GM19328 (cell line): ENCODE measurements at regions not wholly inside any gene's neighbourhood (a gene's known extent, or its start where the extent isn't known, plus 50 kb on each side); places are given as distances from the start of the nearest gene placed in this dataset.

Experiments
- ATAC-seq: cut with Tn5 transposase; IDR thresholded peaks from one replicate; pipeline ENCODE4 v1.9.1; 2021; ENCODE audit warnings: mild to moderate bottlenecking, moderate library complexity; ENCODE audit not compliant: unreplicated experiment

DNA sequence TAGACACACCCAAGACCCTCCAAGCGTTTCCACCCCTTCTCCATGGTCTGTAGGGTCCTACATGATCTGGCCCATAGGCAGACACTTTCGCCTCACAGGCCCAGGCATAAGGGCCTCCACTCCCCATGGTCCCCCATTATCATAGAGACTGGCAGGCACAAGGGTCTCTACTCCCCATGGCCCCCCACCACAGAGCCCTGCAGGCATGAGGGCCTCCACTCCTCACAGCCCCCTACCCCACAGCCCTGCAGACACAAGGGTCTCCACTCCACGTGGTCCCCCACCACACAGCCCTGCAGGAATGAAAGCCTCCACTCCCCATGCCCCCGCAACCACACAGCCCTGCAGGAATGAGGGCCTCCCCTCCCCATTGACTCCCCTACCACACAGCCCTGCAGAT lies 159.7 kb upstream of the AGAP1 start:
- no peak for ATAC-seq

DNA sequence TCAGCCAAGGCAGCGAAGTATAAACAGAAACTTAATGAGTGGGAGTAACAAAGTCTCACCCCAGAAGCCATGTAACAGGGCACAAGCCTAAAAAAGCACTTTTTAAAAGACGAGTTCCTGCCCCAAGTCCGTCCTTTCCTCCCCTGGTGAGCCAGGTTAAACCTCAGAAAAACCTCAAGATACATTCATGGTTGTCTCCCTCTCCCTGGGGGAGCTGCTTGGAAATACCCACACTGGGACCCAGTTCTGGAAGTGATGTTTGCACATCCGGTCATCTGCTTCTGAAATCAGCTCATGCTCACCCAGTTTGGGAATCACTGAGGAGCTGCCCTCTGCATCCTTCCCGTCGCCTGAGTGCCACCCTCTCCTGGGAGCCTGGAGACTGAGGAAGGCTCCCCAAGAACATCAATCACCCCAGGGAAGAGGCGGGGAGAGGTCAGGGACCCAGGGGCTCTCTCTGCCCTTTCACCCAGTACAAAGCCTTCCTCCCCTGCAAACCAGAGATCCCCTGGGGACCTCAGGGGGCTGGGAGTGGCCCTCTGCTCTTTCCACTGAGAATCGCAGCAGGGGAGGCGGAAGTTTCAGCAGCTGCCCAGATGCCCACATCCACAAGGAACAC lies 150.6 kb upstream of the AGAP1 start:
- no peak for ATAC-seq

DNA sequence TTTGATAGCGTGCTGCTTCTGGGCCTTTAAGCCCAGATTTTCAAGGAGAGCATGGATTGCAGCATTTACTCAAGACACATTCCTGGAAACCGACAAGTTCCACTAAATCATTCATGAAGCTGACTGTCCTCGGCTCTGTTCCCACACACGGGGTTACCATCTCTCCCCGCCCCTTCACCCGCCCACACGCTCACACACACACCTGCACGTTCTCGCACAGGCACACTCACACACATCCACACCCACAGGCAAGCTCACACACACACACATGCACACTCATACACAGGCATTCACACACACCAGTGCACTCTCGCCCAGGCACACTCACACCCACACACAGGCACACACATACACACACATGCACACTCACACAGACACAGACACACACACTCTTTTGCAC lies 150.0 kb upstream of the AGAP1 start:
- ATAC-seq, result no peak

DNA sequence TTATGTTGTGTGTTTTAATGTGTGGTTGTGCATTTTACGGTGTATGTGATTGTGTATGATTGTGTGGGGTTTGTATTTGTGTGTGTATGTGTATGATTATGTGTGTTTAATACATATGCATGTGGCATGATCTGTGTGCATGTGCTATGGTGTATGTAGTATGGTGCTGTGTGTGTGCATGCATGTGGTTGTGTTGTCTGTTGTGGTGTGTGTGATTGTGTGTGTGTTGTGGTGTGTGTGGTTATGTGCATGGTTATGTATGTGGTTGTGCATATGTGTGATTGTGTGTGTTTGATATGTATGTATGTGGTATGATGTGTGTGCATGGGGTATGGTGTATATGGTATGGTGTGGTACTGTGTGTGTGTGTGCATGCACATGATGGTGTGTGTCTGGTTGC lies 148.1 kb upstream of the AGAP1 start:
- no peak for ATAC-seq

DNA sequence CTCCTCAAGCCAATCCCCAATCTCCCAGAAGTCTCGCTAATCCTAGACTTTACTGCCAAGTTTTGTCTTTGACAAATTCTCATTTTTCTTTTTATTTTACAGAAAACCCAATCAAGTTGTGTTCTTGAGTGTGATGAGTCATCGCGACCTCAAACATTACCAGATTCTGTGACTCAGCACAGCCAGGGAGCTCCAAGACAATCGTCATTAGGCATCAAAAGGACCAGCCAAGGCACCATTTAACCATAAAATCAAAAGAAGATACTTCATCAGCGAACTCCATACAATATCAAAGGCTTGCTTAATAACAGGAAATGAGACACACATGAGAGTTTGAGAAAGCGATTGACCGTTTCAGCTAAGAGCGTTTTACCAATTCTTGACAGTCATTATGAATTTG lies 146.2 kb upstream of the AGAP1 start:
- no peak for ATAC-seq

DNA sequence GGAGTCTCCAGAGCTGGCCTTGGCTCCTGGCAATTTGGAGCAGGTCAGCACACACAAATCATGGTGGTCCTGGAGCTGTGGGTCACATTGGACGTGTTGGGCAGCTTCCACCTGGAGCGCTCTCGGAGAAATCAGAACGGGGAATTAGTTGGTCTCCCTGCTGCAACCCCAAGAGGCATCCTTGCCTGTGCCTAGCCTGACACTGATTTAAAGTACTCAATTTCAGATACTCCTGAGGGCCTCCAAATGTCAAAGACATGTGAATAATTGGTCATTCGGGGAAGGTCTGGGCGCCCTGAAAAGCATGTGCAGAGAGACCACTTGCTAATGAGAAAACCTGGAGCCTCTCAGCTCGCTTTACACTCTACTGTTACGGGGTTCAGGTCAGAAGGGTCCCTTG lies 145.5 kb upstream of the AGAP1 start:
- ATAC-seq, result no peak

DNA sequence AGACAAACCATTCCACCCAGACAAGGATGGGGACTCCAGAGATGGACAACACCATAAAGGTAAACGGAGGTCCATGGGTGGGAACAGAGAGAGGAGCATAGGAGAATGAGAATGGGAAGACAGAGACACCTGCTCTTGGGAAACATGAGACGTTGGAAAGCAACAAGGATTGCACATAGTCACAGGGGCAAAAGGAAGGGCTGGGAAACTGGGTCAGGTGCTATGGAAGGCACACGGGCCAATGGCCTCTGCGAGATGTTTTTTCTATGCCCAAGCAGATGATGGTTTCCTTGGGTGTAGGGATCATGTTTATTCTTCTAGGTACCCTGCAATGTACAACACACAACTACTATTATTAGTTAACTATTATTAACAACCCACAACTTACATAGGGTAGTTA lies 143.6 kb upstream of the AGAP1 start:
- ATAC-seq, result no peak

DNA sequence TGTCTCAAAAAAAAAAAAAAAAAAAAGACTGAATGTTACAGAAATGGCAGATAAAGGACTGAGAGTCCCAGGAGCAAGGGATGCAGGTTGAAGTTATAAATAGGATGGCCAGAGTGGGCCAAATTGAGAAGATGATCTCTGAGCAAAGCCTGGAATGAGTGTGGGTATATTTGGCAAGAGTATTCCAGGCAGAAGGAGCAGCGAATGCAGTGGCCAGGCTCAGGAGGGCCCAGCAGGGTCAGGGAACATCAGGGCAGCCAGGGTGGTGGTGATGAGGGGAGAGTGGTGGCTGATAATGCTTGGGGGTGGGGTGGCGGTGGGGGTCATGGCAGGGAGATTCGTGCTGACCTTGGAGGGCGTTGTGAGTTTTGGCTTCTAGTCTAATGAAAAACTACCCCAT lies 141.3 kb upstream of the AGAP1 start:
- ATAC-seq, result no peak

DNA sequence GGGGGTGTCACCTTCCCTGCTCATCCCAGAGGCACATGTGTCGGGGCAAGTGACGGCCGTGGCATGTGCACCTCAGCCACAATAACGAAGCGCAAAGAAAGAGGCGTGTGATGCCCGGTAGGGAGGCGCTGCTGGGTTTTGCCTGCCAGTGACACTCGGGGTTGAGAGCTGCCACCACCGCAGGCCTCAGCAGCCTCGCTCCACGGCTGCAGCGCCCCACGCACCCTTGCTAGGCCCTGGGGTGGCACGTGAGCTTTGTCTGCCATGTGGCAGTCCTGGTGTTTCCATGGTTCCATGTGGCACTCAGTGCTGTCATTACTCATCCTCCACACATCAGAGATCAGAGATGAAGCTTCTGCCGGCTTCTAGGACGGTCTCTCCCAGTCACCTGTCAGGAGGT lies 136.0 kb upstream of the AGAP1 start:
- no peak for ATAC-seq

DNA sequence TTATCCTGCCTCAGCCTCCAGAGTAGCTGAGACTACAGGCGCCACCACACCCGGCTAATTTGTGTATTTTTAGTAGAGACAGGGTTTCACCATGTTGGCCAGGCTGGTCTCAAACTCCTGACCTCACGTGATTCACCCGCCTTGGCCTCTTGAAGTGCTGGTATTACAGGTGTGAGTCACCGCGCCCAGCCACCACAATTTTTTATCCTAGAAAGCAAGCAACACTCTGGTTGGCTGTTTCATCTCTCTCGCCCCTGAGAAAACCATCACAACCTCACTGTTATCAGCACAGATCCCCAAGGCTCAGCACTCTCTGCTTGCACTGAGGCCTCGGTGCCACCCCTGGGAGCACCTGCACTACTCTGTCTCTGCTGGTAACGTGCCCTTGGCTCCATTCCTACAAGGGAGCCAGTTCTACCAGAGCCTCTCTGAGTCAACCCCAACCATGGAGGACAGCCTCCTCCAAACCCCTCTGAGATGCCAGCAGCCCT lies 134.8 kb upstream of the AGAP1 start:
- ATAC-seq, result no peak

DNA sequence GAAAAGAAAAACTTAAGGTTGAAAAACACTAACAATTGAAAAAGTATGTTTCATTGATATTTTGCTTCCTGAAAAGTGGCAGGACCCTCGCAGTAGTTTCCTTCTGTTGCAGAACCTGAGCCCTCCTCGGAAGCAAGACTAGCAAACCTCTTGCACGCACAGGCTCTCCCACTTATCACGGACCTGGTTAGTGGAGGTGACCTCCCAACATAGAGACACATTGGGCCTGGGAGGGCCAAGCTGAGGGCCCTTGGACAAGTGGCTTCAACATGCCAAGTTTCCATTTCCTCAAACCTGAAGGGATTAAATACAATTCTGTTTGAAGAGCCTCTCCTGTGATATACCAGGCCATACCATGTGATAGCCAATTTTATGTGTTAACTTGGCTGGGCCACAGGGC lies 133.4 kb upstream of the AGAP1 start:
- no peak for ATAC-seq

DNA sequence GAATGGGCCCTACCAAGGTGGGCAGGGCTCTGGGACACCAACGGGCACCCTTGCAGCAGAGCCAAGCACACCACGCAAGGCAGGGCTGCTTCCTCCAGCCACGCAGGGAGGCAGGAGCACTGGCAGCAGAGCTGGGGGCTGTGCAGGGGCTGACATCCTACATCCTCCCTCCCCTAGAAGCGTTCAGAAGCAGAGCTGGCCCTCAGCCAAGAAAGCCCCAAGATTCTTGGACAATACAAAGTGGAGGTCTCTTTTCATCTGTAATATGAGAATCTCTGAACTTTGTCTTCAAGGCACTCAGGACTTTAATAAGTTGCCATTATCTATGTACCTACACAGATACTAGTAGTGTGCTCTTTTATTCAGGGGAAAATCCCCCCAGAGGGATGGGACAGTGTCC lies 128.1 kb upstream of the AGAP1 start:
- no peak for ATAC-seq

DNA sequence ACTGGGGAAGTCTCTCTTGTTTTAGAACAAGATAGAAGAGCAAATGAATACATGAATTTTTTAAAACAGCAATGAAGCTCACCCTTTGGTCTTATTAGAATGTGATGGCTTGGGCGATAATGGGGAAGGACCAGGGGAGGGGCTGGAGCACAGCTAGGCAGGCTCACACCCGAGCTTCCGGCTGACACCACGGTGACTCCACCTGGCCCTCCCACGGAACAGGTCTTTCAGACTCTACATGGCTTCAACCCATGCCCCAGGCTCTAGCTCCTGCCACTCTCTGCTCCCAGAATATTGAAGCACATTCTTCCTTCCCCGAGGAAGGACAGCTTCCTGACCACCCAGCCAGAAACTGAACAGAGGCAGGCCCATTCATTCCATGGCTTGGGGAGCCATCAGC lies 127.5 kb upstream of the AGAP1 start:
- ATAC-seq, result no peak

DNA sequence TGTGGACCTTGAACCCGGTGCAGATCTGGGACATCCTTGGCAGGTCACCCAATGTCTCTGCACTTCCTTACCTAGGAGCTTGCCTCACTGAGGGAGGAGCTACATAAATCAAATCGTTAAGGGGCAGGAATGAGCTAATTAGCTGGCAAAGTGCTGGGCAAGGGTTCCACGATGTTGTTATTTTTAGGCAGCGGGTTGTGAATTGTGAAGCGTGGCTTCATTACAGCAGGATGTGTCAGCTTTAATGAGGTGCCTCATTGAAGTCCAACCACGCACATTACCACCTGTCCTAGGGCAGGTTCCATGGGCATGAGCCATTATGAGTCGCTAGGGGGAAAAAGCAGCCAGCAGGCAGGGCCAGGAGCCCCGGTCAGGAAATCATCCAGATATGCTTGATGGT lies 127.0 kb upstream of the AGAP1 start:
- no peak for ATAC-seq

DNA sequence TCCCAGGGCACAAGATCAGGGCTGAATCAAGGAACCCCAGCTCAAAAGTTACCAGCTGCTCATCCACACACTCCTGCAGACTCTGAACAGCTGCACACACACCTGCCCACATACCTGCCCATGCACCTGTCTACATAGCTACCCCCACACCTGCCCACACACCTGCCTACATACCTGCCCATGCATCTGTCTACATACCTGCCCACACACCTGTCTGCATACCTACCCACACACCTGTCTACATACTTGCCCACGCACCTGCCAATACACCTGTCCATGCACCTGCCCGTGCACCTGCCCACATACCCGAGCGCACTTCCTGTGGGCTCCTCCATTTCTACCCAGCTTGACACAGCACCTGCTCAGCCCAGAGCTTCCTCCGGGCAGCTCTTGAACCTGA lies 122.8 kb upstream of the AGAP1 start:
- ATAC-seq, result no peak

DNA sequence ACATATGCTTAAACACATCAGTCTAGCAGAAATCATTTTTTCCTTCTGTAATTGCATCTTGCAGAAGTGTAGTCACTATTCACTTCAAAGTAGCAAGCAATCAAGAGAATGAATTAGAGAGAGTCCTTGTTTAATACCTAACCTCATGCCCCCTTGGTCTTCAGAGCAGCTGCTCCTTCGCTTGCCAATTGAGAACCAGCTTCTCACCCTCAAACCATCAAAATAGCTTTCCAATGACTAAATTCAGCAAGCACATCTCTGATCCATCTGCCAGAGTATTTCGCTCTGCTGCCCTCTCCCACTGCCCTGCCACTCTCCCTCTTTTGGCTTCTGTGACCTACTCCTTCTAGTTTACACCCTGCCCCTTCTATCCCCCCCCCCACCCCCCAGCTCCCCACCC lies 120.7 kb upstream of the AGAP1 start:
- no peak for ATAC-seq

DNA sequence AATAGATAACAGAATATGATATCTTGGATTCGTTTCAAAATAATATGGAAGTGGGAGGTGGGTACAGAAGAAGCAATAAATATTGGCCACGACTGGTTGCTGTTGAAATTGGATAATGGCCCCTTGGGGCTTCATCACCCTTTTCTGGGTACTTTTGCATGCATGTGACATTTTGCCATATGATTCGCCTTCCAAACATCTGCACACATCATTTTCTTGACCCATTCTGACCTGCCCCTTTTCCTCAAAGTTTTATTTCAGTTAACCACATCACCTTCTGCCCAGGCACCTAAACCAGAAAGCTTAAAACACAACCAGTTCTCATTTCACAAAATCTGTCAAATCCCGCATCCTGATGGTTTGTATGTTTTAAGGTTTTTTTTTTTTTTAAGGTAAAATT lies 116.7 kb upstream of the AGAP1 start:
- ATAC-seq, result no peak

DNA sequence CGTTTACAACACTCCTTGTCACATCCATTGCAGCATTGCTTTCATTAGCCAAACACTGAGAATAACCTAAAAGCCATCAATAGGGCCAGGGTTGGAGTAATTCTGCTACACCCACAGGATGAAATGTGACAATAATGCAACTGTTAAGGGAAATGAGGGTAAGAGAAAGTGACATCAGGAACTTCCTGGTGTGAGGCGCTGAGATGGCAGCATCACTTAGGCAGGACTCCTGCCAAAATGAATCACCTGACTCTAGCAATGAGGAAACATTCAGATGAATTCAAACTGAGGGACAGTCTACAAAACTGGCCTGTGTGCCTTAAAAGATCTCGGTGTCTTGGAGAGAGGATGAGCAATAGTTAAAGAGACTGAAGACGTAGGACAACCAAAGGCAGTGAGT lies 115.6 kb upstream of the AGAP1 start:
- no peak for ATAC-seq

DNA sequence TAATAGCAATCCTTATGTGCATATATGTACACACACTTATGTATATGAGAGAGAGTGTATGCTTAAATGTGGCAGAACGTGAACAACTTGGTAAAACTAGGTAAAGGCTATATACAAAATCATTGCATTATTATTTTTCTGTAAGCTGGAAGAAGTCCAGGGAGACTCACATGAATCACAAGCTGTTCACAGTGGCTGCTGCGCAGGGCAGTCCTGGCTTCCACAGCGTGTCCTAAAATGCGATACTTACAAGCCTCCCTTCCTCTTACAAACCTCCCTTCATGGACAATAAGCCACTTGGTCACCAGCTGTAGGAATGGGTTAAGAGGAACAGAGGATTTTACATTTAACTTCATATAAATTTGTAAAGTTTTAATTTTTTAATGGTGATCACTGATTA lies 114.9 kb upstream of the AGAP1 start:
- ATAC-seq, result no peak

DNA sequence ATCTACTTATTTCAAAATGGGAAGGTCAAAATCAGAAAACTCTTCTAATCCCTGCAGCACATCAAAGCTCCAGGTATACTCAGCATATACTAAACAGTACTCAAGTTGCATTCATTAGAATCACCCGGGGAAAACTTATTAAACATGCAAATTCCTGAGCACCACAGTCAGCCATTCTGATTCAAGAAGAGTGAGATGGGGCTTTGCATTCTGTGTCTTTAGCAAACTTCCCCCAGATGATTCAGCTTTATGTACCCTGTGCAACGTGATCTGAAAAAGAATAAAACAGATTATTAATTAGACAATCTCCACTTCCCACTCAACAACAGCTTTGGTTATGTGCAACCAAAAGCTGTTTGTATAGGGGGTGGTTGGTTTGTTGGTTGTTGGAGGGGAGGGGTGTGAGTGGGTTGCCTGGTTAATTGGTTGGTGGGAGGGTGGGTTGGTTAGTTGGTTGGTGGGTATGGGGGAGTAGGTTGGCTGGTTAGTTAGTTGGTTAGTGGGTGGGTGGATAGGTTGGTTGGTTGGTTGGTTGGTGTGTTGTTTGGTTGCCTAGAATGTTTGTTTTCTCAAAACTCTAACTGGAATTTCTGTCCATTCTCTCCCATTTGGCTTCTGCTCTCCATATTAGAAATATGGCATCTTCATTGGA lies 112.5 kb upstream of the AGAP1 start:
- ATAC-seq, result no peak

DNA sequence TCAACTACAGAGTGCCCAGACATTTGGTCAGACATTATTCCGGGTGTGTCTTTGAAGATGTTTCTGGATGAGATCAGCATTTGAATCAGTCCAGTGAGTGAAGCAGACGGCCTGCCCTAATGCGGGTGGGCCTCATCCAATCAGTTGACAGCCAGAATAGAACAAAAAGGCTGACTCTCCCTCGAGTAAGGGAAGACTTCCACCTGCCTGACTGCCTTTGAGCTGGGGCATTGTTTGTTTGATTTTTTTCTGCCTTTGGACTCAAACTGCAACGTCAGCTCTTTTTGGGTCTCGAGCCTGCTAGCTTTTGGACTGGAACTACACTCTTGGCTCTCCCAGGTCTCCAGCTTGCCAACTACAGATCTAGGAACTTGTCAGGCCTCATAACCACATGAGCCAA lies 111.7 kb upstream of the AGAP1 start:
- ATAC-seq, result no peak

DNA sequence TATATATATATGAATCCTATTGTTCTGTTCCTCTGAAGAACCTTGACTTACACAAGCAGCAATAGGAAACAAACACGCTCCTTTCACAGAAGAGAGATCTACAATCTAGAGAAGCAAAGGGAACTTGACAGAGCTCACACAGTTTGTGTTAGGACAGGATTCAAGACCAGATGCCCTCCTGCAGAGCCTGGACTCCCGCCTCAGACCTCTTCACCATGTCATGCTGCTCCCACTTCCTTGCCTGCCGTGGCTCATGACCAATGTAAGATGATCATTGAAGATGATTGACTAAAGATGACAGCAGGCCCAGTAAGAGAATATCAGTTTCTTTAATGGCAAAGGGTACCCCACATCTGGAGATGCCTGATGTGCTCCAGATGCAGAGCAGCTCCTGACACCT lies 111.2 kb upstream of the AGAP1 start:
- no peak for ATAC-seq

DNA sequence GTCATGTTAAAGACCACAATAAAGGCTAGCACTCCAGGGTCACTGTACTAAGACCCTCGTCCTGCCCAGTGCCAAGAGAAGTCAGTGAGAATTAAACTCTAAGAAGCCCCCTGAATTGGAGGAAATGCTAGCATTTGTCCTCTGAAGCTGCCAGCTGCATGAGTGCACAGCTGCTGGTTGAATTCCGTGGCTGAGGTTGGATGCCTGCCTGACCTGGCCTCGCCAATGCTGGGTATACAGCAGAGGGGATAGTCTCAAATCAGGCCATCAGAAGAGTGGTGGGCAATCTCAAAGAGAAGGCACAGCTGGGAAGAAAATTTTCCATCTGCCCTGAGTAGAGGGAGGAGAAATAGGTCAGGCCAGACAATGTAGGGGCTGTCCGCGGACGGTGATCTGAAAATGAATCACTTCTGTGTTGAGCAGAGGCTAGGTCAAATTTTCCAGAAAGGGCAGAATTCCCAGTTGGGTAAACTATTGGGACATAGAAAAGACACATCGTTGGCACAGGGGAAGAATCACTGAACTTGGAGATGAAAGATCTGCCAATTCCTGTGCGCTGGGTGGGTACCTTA lies 110.5 kb upstream of the AGAP1 start:
- ATAC-seq, result no peak
